Neural cell (in vitro differentiated cells): ENCODE measurements at regions not wholly inside any gene's neighbourhood (a gene's known extent, or its start where the extent isn't known, plus 50 kb on each side); places are given as distances from the start of the nearest gene placed in this dataset.

ENCODE experiments used
- H2AFZ ChIP-seq: fragments of 200-600, 300-800 bp; sonication (generic), shearing (Covaris generic); 2 replicates; pipeline ENCODE4 v1.6.0; 2014; ENCODE audit warnings: low read depth, mild to moderate bottlenecking, antibody characterized with exemption, low read length, moderate library complexity
- H3F3A ChIP-seq: fragments of 200-600 bp; shearing (Covaris generic); 2 replicates; pipeline ENCODE4 v1.6.1; 2016; ENCODE audit warnings: mild to moderate bottlenecking, moderate library complexity, mixed read lengths, antibody characterized with exemption, low read length; ENCODE audit not compliant: insufficient read depth, poor library complexity, severe bottlenecking
- H3K27ac ChIP-seq: fragments of 200-600, 300-800 bp; sonication (generic), shearing (Covaris generic); 2 replicates; pipeline ENCODE4 v1.5.1; 2014; ENCODE audit warnings: mild to moderate bottlenecking, low read length, moderate library complexity
- H3K27me3 ChIP-seq: fragments of 300-800, 200-600 bp; sonication (generic), shearing (Covaris generic); 2 replicates; pipeline ENCODE4 v1.6.0; 2014; ENCODE audit warnings: mild to moderate bottlenecking, low read depth, low read length, moderate library complexity; ENCODE audit not compliant: insufficient read depth
- H3K36me3 ChIP-seq: fragments of 300-800, 200-600 bp; sonication (generic), shearing (Covaris generic); 2 replicates; pipeline ENCODE4 v1.5.1; 2014; ENCODE audit warnings: mild to moderate bottlenecking, antibody characterized with exemption, low read length, moderate library complexity; ENCODE audit not compliant: insufficient read depth
- H3K4me2 ChIP-seq: fragments of 300-800, 200-600 bp; sonication (generic), shearing (Covaris generic); 2 replicates; pipeline ENCODE4 v1.6.0; 2014; ENCODE audit warnings: mild to moderate bottlenecking, low read length
- H3K4me3 ChIP-seq: fragments of 300-800, 200-600 bp; sonication (generic), shearing (Covaris generic); 2 replicates; pipeline ENCODE4 v1.5.1; 2014; ENCODE audit warnings: mild to moderate bottlenecking, low read length, moderate library complexity
- H3K79me2 ChIP-seq: fragments of 200-600 bp; shearing (Covaris generic); replicated peaks from 2 replicates; pipeline ENCODE4 v1.6.0; 2014; ENCODE audit warnings: mild to moderate bottlenecking, low read length, moderate library complexity; ENCODE audit not compliant: insufficient read depth
- H3K9ac ChIP-seq: fragments of 300-800, 200-600 bp; sonication (generic), shearing (Covaris generic); 2 replicates; pipeline ENCODE4 v1.6.1; 2016; ENCODE audit warnings: mild to moderate bottlenecking, low read length, mixed read lengths
- H3K9me2 ChIP-seq: fragments of 200-600 bp; shearing (Covaris generic); 2 replicates; pipeline ENCODE4 v1.6.1; 2016; ENCODE audit warnings: mild to moderate bottlenecking, low read length, mixed read lengths; ENCODE audit not compliant: insufficient read depth
- H3K9me3 ChIP-seq: fragments of 200-600, 300-800 bp; sonication (generic), shearing (Covaris generic); 2 replicates; pipeline ENCODE4 v1.6.1; 2016; ENCODE audit warnings: mild to moderate bottlenecking, mixed run types, low read length, moderate library complexity, mixed read lengths
- H4K20me1 ChIP-seq: fragments of 200-600 bp; shearing (Covaris generic); 2 replicates; pipeline ENCODE4 v1.6.1; 2016; ENCODE audit warnings: mild to moderate bottlenecking, mixed run types; ENCODE audit not compliant: insufficient read depth
- EP300 ChIP-seq: fragments of 450-650 bp; conservative IDR thresholded peaks from 2 replicates; pipeline ENCODE4 v1.6.1; 2014; ENCODE audit warnings: antibody characterized with exemption, mild to moderate bottlenecking, moderate library complexity; ENCODE audit not compliant: poor library complexity, severe bottlenecking
- EZH2 ChIP-seq: fragments of 200-600, 300-800 bp; shearing (Covaris generic), sonication (generic); IDR thresholded peaks from 2 replicates; pipeline ENCODE4 v1.6.1; 2014; ENCODE audit warnings: antibody characterized with exemption, low read length, borderline replicate concordance, mild to moderate bottlenecking; ENCODE audit not compliant: insufficient read depth, poor library complexity, severe bottlenecking
- MXI1 ChIP-seq: fragments of 450-650 bp; conservative IDR thresholded peaks from 2 replicates; pipeline ENCODE4 v1.6.1; 2014; ENCODE audit warnings: antibody characterized with exemption, mild to moderate bottlenecking; ENCODE audit not compliant: poor library complexity, severe bottlenecking
- POLR2AphosphoS5 ChIP-seq: IDR thresholded peaks from 2 replicates; pipeline ENCODE4 v1.6.1; 2012
- RAD21 ChIP-seq: fragments of 450-650 bp; conservative IDR thresholded peaks from 2 replicates; pipeline ENCODE4 v1.6.1; 2014; ENCODE audit warnings: antibody characterized with exemption, mild to moderate bottlenecking, moderate library complexity
- SMC3 ChIP-seq: fragments of 450-650 bp; conservative IDR thresholded peaks from 2 replicates; pipeline ENCODE4 v1.6.1; 2014; ENCODE audit warnings: antibody characterized with exemption, mild to moderate bottlenecking, moderate library complexity; ENCODE audit not compliant: poor library complexity
- TAF1 ChIP-seq: IDR thresholded peaks from 2 replicates; pipeline ENCODE4 v1.6.1; 2012; ENCODE audit warnings: low read depth
- TF ChIP-seq, protein P1 (sequence below): IDR thresholded peaks from 2 replicates; pipeline ENCODE4 v1.6.1; 2012; ENCODE audit warnings: borderline replicate concordance
- TF ChIP-seq, protein P2 (sequence below): fragments of 450-650 bp; IDR thresholded peaks from 2 replicates; pipeline ENCODE4 v1.5.1; 2014; ENCODE audit warnings: antibody characterized with exemption, mild to moderate bottlenecking, moderate library complexity; ENCODE audit not compliant: poor library complexity, severe bottlenecking

DNA sequence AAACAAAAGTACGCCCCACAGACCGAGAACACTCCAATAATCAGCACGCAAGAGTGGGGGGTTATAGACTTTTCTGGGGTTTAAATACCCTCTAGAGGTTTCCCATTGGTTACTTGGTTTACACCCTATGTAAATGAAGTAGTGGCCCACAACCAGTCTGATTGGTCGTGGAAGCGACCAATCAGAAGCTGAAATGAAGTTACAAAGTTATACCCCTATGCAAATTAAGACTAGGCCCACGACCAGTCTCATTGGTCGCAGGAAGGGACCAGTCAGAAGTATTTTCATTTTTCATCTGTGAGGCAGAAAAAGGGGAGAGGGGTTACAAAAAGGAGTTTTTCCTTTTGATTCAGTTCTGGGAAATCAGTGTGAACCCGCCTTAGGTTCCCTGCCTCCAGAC lies 55.3 kb upstream of the YWHAQ start:
- no peak overlapping the region for H3K9ac ChIP-seq
- no peaks in the 10 kb centered on the region for H3F3A ChIP-seq
- TF ChIP-seq, protein P1, sequence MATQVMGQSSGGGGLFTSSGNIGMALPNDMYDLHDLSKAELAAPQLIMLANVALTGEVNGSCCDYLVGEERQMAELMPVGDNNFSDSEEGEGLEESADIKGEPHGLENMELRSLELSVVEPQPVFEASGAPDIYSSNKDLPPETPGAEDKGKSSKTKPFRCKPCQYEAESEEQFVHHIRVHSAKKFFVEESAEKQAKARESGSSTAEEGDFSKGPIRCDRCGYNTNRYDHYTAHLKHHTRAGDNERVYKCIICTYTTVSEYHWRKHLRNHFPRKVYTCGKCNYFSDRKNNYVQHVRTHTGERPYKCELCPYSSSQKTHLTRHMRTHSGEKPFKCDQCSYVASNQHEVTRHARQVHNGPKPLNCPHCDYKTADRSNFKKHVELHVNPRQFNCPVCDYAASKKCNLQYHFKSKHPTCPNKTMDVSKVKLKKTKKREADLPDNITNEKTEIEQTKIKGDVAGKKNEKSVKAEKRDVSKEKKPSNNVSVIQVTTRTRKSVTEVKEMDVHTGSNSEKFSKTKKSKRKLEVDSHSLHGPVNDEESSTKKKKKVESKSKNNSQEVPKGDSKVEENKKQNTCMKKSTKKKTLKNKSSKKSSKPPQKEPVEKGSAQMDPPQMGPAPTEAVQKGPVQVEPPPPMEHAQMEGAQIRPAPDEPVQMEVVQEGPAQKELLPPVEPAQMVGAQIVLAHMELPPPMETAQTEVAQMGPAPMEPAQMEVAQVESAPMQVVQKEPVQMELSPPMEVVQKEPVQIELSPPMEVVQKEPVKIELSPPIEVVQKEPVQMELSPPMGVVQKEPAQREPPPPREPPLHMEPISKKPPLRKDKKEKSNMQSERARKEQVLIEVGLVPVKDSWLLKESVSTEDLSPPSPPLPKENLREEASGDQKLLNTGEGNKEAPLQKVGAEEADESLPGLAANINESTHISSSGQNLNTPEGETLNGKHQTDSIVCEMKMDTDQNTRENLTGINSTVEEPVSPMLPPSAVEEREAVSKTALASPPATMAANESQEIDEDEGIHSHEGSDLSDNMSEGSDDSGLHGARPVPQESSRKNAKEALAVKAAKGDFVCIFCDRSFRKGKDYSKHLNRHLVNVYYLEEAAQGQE = no peak
- TF ChIP-seq POLR2AphosphoS5 (no peak), SMC3 (no peak), RAD21 (no peak), MXI1 (no peak), TAF1 (no peak)
- TF ChIP-seq, protein P2, sequence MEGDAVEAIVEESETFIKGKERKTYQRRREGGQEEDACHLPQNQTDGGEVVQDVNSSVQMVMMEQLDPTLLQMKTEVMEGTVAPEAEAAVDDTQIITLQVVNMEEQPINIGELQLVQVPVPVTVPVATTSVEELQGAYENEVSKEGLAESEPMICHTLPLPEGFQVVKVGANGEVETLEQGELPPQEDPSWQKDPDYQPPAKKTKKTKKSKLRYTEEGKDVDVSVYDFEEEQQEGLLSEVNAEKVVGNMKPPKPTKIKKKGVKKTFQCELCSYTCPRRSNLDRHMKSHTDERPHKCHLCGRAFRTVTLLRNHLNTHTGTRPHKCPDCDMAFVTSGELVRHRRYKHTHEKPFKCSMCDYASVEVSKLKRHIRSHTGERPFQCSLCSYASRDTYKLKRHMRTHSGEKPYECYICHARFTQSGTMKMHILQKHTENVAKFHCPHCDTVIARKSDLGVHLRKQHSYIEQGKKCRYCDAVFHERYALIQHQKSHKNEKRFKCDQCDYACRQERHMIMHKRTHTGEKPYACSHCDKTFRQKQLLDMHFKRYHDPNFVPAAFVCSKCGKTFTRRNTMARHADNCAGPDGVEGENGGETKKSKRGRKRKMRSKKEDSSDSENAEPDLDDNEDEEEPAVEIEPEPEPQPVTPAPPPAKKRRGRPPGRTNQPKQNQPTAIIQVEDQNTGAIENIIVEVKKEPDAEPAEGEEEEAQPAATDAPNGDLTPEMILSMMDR = no peak
- no peaks in the 10 kb centered on the region for H3K27me3 ChIP-seq
- no peak overlapping the region for H3K4me2 ChIP-seq
- no peaks in the 10 kb centered on the region for H3K36me3 ChIP-seq
- no peak overlapping the region for H2AFZ ChIP-seq
- H3K27ac ChIP-seq = no peak overlapping the region
- H3K4me3 ChIP-seq = no peak overlapping the region
- H3K9me2 ChIP-seq = no peaks in the 10 kb centered on the region
- no peaks in the 10 kb centered on the region for H3K9me3 ChIP-seq
- H4K20me1 ChIP-seq = no peaks in the 10 kb centered on the region
- no peaks in the 10 kb centered on the region for H3K79me2 ChIP-seq

DNA sequence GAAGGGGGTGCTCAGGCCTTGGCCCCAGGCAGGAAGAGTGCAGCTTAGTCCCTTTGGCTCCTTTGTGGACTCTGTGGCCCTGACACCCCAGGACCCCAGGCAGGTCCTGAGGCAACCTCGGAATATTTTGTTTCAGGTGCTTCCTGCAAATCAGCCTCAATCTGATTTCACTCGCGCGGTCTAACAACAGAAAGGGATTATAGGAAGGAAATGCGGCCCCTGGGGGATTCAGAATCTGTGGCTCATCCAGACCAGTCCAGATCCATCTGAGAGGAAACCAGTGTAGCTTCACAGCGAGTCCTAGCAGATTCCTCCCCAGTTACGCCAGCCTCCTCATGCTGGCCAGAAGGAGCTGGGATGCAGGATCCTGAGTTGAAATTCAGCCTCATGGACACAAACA lies 59.5 kb upstream of the YWHAQ start:
- Histone ChIP-seq H3K27me3 (no peaks in the 10 kb centered on the region), H3K4me3 (no peak overlapping the region), H3K9me2 (no peaks in the 10 kb centered on the region), H3K4me2 (no peak overlapping the region), H3K27ac (no peak overlapping the region), H2AFZ (no peak overlapping the region), H3K9me3 (no peaks in the 10 kb centered on the region), H3K79me2 (no peaks in the 10 kb centered on the region), H3K36me3 (no peaks in the 10 kb centered on the region), H3K9ac (no peak overlapping the region), H4K20me1 (no peaks in the 10 kb centered on the region), H3F3A (no peaks in the 10 kb centered on the region)
- no peak for TF ChIP-seq MXI1
- TF ChIP-seq POLR2AphosphoS5 = no peak

DNA sequence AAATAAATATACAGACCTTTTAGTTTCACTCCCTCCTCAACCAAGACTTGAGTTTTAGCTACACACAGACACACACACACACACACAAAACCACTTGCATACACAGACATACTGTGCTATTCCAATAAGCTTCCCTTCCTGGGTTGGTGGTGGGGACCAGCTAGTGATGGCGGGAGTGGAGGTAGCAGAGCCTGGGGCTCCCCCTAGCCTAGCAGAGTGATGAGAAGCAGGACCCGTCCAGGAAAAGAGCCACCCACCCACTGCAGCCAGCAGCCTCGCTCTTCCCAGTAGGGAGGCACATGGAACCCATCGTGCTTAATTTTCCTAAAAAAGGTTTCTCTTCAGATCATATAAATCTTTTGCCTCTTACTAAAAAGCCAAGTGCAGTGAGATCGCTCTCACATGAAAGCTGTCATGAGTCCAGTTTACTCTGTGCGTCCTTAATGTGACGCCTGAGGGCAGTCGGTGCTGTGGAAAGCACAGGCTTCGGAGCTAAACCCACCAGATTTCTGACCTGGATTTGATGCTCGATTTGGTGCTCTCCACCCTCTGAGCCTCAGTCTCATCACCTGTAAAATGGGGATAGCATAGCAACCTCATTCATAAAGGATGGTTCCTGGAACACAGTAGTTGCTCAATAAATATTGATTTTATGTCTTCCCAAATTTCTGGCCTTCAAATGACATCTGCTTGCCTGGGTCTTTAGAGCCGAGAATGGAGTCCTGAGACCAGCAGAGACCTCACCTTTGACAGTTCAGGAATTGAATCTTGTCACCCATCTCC lies 60.1 kb upstream of the YWHAQ start:
- Histone ChIP-seq H2AFZ (no peak overlapping the region), H3K27ac (no peak overlapping the region), H3K27me3 (no peaks in the 10 kb centered on the region), H3K36me3 (no peaks in the 10 kb centered on the region), H3K79me2 (no peaks in the 10 kb centered on the region), H4K20me1 (no peaks in the 10 kb centered on the region), H3K4me3 (no peak overlapping the region), H3K4me2 (no peak overlapping the region), H3K9me2 (no peaks in the 10 kb centered on the region), H3K9ac (no peak overlapping the region), H3K9me3 (no peaks in the 10 kb centered on the region), H3F3A (no peaks in the 10 kb centered on the region)
- TF ChIP-seq POLR2AphosphoS5 (no peak), SMC3 (no peak), MXI1 (no peak), RAD21 (no peak), EP300 (no peak), EZH2 (no peak), TAF1 (no peak)
- TF ChIP-seq, protein P2 = no peak
- TF ChIP-seq, protein P1 = no peak
